ENCODE measurements at regions not wholly inside any gene's neighbourhood (a gene's known extent, or its start where the extent isn't known, plus 50 kb on each side); places are given as distances from the start of the nearest gene placed in this dataset.

GRCh38 chr15:69951898-69952555 is 145.7 kb downstream of the TLE3 start:
- DNase-seq: no peak
- no peak for ATAC-seq
- intact Hi-C loops (cut with DNase I): no loop called here
- Histone ChIP-seq H3K36me3 (no peaks in the 10 kb centered on the region), H3K9me3 (no peaks in the 10 kb centered on the region), H3K27me3 (peaks cover 0 to 26% (median 10%) of the 10 kb centered on the region in 7 donors), H3K4me3 (no peak overlapping the region), H3K27ac (no peak overlapping the region), H3K4me1 (no peaks in the 10 kb centered on the region)
- WGBS, 2 donors: 83 to 90% methylated on average over 9 of the region's 9 CpGs
- TF ChIP-seq CTCF (IDR thresholded peaks at IDR 0.05): no peak

GRCh38 chr15:69953051-69953450 is 144.7 kb downstream of the TLE3 start:
- intact Hi-C loops (cut with DNase I): no loop called here
- DNase-seq (no peak), ATAC-seq (no peak)
- no peak overlapping the region for H3K4me3 ChIP-seq
- no peaks in the 10 kb centered on the region for H3K9me3 ChIP-seq
- no peaks in the 10 kb centered on the region for H3K4me1 ChIP-seq
- TF ChIP-seq CTCF (IDR thresholded peaks at IDR 0.05): no peak
- peaks cover 0 to 29% (median 10%) of the 10 kb centered on the region in 7 donors for H3K27me3 ChIP-seq
- H3K36me3 ChIP-seq: no peaks in the 10 kb centered on the region
- WGBS, 2 donors: 85 to 88% methylated on average over 6 of the region's 6 CpGs
- no peak overlapping the region for H3K27ac ChIP-seq

DNA sequence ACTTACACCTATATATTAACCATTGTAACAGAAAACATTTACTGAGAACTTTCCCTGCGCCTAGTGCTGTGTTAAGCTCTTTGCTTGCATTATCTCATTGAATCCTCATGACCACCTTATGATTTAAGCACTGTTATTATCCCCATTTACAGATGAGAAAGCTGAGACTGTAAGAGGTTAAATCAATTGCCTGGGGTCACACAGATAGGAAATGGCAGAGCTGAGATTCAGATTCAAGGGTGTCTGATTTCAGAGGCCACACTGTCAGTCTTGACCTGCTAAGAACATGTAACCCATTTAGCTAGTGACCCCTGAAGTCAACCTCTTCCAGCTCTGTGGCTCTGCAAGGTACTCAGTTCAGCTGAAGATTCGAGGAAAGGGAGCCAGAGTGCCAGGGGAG is 143.9 kb downstream of the TLE3 start:
- no peaks in the 10 kb centered on the region for H3K4me1 ChIP-seq
- no peaks in the 10 kb centered on the region for H3K36me3 ChIP-seq
- DNase-seq (no peak), ATAC-seq (no peak)
- H3K27ac ChIP-seq: no peak overlapping the region
- no peak overlapping the region for H3K4me3 ChIP-seq
- no peak for TF ChIP-seq CTCF (IDR thresholded peaks at IDR 0.05)
- intact Hi-C loops (cut with DNase I): no loop called here
- peaks cover 0 to 29% (median 10%) of the 10 kb centered on the region in 7 donors for H3K27me3 ChIP-seq
- WGBS, 2 donors: 70 to 78% methylated on average over 2 of the region's 2 CpGs
- H3K9me3 ChIP-seq: no peaks in the 10 kb centered on the region

DNA sequence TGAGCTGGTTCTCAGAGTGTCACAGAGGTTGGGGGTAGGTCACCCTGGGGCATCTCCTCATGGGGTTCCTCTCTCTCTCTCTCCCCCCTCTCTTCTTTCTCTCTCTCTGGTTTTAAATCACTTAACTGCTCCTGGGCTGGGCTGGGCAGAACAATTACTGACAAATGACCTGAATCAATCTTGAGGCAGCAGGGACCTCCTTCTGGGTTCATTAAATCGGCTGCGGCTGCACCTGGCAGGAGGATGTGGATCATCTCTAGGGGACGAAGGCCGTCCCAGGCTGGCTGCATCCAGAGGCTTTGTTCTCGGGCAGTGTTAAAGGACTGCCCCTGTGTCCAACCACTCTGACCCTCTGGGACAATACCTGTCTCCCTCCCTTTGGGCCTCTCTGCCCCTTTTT is 143.1 kb downstream of the TLE3 start:
- Histone ChIP-seq H3K4me1 (no peaks in the 10 kb centered on the region), H3K27me3 (peaks cover 0 to 29% (median 10%) of the 10 kb centered on the region in 7 donors), H3K27ac (no peak overlapping the region), H3K4me3 (no peak overlapping the region), H3K36me3 (no peaks in the 10 kb centered on the region), H3K9me3 (no peaks in the 10 kb centered on the region)
- ATAC-seq (no peak), DNase-seq (no peak)
- intact Hi-C loops (cut with DNase I): no loop called here
- 70 to 77% methylated on average over 5 of the region's 5 CpGs for WGBS, 2 donors
- no peak for TF ChIP-seq CTCF (IDR thresholded peaks at IDR 0.05)

Measured in heart right ventricle (tissue), 16 donors.